CD1c-positive myeloid dendritic cell (primary cell): ENCODE measurements at regions not wholly inside any gene's neighbourhood (a gene's known extent, or its start where the extent isn't known, plus 50 kb on each side); places are given as distances from the start of the nearest gene placed in this dataset.

Source experiments
- DNase-seq: peaks from one replicate; pipeline ENCODE4 v3.0.0-alpha.2; 2016; ENCODE audit errors: extremely low spot score

- DNase-seq: peak; percentile 13
Observed at GRCh38 chr10:55500931-55501559, 700.0 kb upstream of the PCDH15 start.

- DNase-seq: no peak
Observed at GRCh38 chr10:55497893-55498499, 697.0 kb upstream of the PCDH15 start.

DNA sequence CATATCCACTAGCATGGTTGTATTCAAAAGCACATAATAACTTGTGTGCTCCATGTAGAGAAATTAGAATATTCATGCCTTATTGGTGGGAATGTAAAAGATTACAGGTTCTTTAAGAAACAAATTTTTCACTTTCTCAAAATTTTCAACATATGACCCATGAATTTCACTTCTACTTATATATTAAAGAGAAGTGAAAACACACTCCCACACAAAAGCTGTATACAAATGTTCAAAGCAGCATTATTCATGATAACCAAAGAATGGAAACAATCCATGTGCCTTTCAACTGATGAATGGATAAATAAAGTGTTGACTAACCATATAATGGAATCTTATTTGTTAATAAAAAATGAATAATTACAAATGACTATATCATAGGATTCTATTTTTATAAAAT, 694.5 kb upstream of the PCDH15 start:
- peak; percentile 41 for DNase-seq

DNA sequence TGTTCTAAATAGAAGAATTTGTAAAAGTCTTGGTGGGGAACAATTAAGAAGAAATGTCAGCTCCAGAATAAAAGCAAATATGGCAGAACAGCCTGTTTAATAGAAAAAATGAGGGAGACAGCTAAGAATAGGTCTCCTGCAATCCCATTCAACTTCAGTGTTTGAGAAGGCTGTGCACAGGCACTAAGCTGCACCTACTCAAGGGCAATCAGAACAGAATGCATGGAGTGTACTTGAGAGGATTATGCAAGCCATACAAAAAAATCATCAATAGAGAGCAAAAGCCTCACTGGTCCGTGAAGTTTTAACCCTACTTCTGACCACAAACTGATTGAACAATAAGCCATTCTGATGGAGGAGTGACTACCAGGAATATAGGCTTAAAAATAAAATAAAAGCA, 690.7 kb upstream of the PCDH15 start:
- DNase-seq: no peak

DNA sequence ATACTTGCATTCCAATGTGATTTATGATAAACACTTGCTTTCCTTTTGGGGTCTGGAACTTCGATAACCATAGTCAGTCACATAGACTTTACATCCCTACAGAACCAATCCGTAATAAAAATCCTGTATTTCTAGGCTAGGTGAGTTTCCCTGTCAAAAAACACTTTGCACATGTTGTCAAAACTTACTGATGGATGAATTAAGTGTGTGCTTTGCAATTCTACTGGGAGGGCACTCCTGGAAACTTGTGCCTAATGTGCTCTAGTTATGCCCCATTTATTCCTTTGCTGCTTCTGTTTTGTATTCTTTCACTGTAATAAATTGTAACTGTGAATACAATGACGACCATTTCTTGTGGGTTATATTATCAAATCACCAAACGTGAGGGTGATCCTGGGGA, 684.8 kb upstream of the PCDH15 start:
- DNase-seq: no peak

DNA sequence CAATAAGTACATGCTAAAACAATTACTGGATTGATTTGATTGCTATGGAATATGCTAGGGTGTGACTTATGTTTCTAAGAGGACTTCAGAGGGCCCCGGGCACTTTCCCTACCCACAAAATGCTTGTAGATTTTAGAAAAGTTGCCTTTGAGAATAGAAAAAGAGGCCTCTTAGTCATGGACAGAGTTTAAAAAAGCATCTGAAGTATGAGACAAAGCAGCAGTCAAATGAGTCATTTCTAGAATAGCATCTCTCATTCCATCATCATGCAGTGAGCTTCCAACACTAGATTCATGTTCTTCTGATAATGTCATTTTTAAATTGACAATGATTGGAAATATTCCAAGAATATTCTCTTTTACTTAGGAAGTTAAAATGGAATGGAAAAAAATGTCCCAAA, 675.1 kb upstream of the PCDH15 start:
- DNase-seq: no peak

DNA sequence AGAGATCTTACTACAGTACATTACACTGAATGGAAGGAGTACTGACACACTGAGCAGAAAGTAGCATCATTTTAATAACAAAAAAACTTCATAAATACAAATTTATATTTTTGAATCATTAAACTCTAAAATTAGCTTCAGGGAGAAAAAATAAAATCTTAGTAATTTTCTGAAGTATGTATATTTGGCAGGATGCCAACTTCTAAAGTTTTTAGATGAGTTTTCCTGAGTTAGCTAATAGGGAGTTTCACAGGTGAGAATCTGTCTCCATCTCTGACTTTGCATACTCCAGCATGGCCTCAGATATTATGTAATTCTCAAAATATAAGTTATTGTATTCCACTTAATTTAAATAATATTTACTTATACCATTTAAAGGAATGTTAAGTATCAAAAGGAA, 673.2 kb upstream of the PCDH15 start:
- no peak for DNase-seq

GRCh38 chr10:55470840-55471239, 669.8 kb upstream of the PCDH15 start:
- no peak for DNase-seq

- no peak for DNase-seq
Observed at GRCh38 chr10:55466806-55467504, 665.9 kb upstream of the PCDH15 start.

DNA sequence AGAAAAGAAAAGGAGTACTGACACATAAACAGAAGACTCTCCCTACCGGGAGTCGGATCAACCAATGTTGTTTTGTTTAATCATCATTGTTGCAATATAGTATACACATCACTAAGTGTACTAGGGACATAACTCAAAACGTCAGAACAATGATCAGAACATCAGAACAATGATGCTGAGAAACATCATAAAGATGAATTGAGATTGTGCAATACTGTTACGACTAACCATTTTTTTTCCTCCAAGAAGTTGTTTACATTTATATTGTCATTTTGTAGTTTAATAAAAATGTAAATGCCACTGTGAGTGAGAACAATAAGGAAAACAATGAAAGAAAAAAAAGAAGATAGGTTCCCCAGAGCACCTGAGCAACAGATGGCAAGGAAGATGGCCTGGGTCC, 663.1 kb upstream of the PCDH15 start:
- DNase-seq: no peak

GRCh38 chr10:55460008-55460407, 659.0 kb upstream of the PCDH15 start:
- no peak for DNase-seq

DNA sequence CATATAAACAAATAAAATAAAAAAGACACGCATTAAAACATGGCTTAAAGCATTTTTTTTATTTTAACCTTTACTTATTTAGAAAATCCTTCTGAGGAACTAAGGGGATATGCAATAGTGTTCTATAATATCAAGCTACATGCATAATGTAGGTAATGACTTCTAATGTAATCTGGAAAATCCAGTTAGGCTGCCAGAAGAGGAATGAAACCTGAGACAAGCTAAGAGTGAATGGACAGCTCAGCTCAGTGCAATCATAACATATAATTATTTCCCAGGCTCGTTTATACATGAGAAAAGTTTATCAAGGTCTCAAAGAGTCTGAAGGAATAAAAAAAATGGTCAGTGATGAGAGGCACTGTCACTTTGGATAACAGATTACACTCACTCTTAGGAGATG, 649.0 kb upstream of the PCDH15 start:
- DNase-seq: no peak

DNA sequence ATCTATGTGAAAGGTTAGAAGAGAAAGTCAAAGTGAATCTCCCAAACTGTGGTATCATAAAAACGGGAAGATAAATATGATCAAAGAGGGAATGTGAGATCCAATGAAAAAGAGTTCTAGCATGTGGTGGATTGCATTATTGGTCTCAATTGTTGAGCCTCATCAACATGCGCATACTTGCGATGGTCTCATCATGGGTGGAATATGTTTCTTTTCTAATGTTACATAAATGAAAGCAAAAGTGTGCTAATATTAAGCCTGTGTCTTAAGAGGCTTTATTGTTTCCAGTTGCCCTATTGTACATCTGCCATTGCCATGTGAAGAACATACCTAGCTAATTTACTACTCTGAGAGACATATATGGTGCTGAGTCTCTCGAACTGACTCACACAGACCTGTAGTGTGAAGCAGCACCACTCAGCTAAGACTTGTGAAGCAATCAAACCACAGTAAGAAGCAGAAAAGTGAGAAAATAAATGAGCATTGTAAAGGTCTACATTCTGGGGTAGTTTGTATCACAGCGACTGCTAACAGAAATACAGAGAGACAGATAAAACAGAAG, 645.5 kb upstream of the PCDH15 start:
- no peak for DNase-seq

GRCh38 chr10:55441777-55442176, 640.7 kb upstream of the PCDH15 start:
- DNase-seq: no peak

GRCh38 chr10:55426138-55426537, 625.1 kb upstream of the PCDH15 start:
- no peak for DNase-seq

GRCh38 chr10:55410415-55410885, 609.4 kb upstream of the PCDH15 start:
- DNase-seq: no peak

- DNase-seq: no peak
Observed at GRCh38 chr10:55404094-55404493, 603.1 kb upstream of the PCDH15 start.

DNA sequence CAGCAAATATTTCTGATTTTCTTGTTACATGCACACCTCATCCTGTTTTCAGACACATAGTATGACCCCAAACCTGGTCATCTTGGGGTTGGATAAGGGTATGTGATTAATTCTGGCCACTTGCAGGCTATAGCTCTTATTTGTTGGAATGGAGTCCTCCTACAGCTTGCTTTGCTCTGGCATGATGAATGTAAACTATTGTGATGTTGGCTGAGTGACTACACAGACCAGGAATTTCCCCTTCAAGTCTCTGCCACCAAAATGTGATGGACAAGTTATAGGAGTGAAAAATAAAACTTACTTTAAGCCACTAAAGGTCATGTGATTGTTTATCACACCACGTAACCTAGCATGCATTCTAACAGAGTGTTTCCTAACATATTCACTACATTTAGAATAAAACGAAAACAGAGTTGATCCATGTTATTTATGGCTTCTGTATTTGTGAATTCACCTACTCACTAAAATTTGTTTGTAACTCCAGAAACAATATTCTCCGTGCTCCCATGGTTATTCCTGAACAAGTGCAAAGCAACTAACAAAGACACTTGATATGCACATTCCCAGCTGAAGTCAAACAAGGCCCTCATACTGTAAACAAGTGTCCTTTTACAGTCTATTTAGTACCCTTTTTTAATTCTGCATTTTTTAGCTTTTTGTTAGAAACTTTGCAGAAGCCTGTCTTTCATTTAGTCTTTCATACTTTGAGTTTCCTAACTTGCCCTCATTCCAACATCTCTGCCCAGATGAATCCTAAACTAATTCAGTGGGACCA, 599.2 kb upstream of the PCDH15 start:
- DNase-seq: no peak

GRCh38 chr10:55398497-55398882, 597.5 kb upstream of the PCDH15 start:
- DNase-seq: no peak

DNA sequence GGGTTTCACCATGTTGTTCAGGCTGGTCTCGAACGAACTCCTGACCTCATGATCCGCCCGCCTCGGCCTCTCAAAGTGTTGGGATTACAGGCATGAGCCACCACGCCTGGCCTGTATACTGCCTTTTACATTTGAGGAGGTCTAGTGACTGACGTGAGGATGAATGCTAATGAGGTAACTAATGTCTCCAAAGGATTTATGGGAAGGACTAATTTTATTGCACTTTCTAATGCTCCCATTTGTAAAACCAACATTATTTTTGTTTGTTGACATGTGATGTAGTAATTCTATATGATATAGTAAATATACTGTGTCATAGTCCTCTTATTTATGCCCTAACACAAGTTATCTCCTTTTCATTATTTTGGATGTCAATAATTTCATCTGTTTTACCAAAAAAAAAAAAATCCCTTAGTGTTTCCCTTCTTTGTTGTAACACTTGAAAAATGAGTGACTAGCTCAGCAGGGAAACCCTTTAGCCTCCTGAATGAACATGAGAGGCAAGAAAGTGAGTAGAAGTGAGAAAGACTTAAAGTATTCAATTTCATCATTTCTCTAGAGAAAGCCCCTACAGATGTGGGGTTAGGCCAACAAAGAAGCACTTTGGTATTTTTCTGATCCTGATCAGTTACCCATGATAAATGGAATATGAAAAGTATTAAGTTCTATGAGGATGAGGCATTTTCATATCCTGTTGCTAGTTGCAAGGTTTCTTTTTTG, 596.9 kb upstream of the PCDH15 start:
- DNase-seq: no peak

DNA sequence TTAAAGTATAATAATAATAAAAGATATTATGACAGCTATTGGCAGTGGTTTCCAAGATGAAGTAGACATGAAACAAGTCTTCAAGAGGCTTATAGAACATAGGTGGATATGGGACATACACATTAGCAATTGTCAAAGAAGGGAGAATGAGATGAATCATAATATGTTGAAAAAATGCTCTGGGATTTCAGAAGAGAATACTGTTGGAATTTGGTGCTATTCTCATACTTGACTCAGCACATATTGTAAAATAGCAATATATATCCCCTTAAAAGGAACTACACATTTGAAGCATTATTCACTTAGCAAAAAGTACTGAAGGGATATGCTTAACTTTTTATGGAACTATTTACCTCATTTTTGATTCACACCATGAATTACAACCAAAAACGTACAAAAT, 577.2 kb upstream of the PCDH15 start:
- no peak for DNase-seq

DNA sequence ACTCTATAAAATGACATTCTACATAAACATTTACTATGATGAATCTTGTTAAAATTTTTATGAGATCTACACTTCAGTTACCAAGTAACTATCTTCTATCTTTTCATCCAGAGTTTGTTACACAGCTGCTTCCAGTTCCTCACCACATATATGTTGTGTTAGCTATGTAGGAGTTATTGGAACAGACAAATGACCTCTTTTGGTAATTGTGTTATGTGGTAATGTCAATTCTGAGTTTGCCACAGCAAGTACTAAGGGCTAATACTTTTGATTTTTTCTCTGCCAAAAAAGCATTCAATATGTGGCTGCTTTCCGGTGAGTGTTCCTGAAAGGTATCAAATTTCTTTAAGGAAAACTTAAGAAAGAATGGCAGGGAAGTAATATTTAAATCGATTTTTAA, 573.9 kb upstream of the PCDH15 start:
- DNase-seq: no peak
